Gastroesophageal sphincter (tissue), 3 donors: ENCODE measurements at regions not wholly inside any gene's neighbourhood (a gene's known extent, or its start where the extent isn't known, plus 50 kb on each side); places are given as distances from the start of the nearest gene placed in this dataset.

Source experiments
- CTCF ChIP-seq, 4 experiments: fragments of 200-600 bp in 2 of 4; fragments of 450-650 bp in 2 of 4; sonication (generic) in 1 of 4; IDR thresholded peaks; one replicate each; pipeline ENCODE4 v1.5.1; 2017 to 2019; ENCODE audit warnings: antibody characterized with exemption in 4 of 4, mild to moderate bottlenecking in 2 of 4, moderate library complexity in 2 of 4
- POLR2A ChIP-seq, 2 donors: fragments of 450-650 bp; IDR thresholded peaks; one replicate each; pipeline ENCODE4 v1.6.1; 2017; ENCODE audit warnings: antibody characterized with exemption in 2 of 2, mild to moderate bottlenecking in 2 of 2, moderate library complexity in 1 of 2

- TF ChIP-seq CTCF (IDR thresholded peaks at IDR 0.05) (no peak), POLR2A (IDR thresholded peaks at IDR 0.05) (no peak)
These were observed 115.8 kb upstream of the THY1 start for GRCh38 chr11:119538753-119539152.
